HL-60 (cell line): ENCODE measurements at regions not wholly inside any gene's neighbourhood (a gene's known extent, or its start where the extent isn't known, plus 50 kb on each side); places are given as distances from the start of the nearest gene placed in this dataset.

ENCODE experiments used
- DNase-seq, 2 experiments: peaks; one replicate each; pipeline ENCODE4 v3.0.0-alpha.2; 2010 to 2020; ENCODE audit warnings: low read depth in 1 of 2, low spot score in 1 of 2
- H3K27ac ChIP-seq: fragments of 250-450 bp; sonication (Bioruptor Pico); replicated peaks from 2 replicates; pipeline ENCODE4 v1.5.1; 2020; ENCODE audit warnings: mild to moderate bottlenecking, moderate library complexity
- H3K27me3 ChIP-seq: fragments of 250-450 bp; sonication (Bioruptor Pico); 2 replicates; pipeline ENCODE4 v1.5.1; 2021; ENCODE audit warnings: mild to moderate bottlenecking, moderate library complexity; ENCODE audit not compliant: insufficient read depth, poor library complexity, severe bottlenecking
- H3K4me3 ChIP-seq: replicated peaks from 2 replicates; pipeline ENCODE4 v1.5.1; 2011; ENCODE audit warnings: mild to moderate bottlenecking, control low read depth, low read length; ENCODE audit not compliant: insufficient read depth
- CTCF ChIP-seq: IDR thresholded peaks from one replicate; pipeline ENCODE4 v1.5.1; 2011; ENCODE audit warnings: low read length, control low read depth, inconsistent platforms; ENCODE audit not compliant: insufficient read depth
- GABPA ChIP-seq: IDR thresholded peaks from 2 replicates; pipeline ENCODE4 v1.6.1; 2012; ENCODE audit warnings: low read depth
- POLR2AphosphoS5 ChIP-seq: IDR thresholded peaks from 2 replicates; pipeline ENCODE4 v1.6.1; 2012; ENCODE audit warnings: low read depth
- REST ChIP-seq: IDR thresholded peaks from 2 replicates; pipeline ENCODE4 v1.6.1; 2012; ENCODE audit warnings: low read depth; ENCODE audit not compliant: insufficient replicate concordance
- SPI1 ChIP-seq: IDR thresholded peaks from 2 replicates; pipeline ENCODE4 v1.6.1; 2012; ENCODE audit warnings: low read depth, mild to moderate bottlenecking, borderline replicate concordance

GRCh38 chr4:20496068-20496467 is 204.2 kb upstream of the PACRGL start:
- no peaks in the 10 kb centered on the region for H3K27me3 ChIP-seq
- no peak overlapping the region for H3K27ac ChIP-seq
- DNase-seq: no peak
- H3K4me3 ChIP-seq: no peak overlapping the region
- no peak for TF ChIP-seq CTCF
- no peak for TF ChIP-seq REST
- TF ChIP-seq GABPA: no peak
- no peak for TF ChIP-seq POLR2AphosphoS5

- Histone ChIP-seq H3K27ac (no peak overlapping the region), H3K4me3 (no peak overlapping the region), H3K27me3 (no peaks in the 10 kb centered on the region)
- no peak for DNase-seq
- TF ChIP-seq POLR2AphosphoS5 (no peak), GABPA (no peak), REST (no peak), SPI1 (no peak)
Measured at GRCh38 chr4:20504146-20504545, 196.1 kb upstream of the PACRGL start.

GRCh38 chr4:20505927-20506326 is 194.3 kb upstream of the PACRGL start:
- no peak overlapping the region for H3K4me3 ChIP-seq
- no peaks in the 10 kb centered on the region for H3K27me3 ChIP-seq
- no peak for DNase-seq
- H3K27ac ChIP-seq: no peak overlapping the region
- TF ChIP-seq GABPA (no peak), REST (no peak), CTCF (no peak), SPI1 (no peak), POLR2AphosphoS5 (no peak)

GRCh38 chr4:20506827-20507226 is 193.4 kb upstream of the PACRGL start:
- no peak for TF ChIP-seq CTCF
- no peak for TF ChIP-seq POLR2AphosphoS5
- no peak for TF ChIP-seq SPI1
- no peak for TF ChIP-seq GABPA
- no peak for TF ChIP-seq REST
- Histone ChIP-seq H3K27me3 (no peaks in the 10 kb centered on the region), H3K4me3 (no peak overlapping the region), H3K27ac (no peak overlapping the region)
- DNase-seq: no peak
